DMS 273 treated with DMSO at 0.1 percent for 48 hours (cell line): ENCODE measurements at regions not wholly inside any gene's neighbourhood (a gene's known extent, or its start where the extent isn't known, plus 50 kb on each side); places are given as distances from the start of the nearest gene placed in this dataset.
"Not testable (repeated sequence)": the region's sequence is repeated elsewhere in the genome, so short reads cannot be mapped to it uniquely, and the experiment has no call there.

ENCODE experiments used
- DNase-seq: peaks from one replicate; lab custom pipeline; 2025; lab: John Stamatoyannopoulos, UW

- no peak for DNase-seq
Observed at GRCh38 chr5:86407711-86408110, 210.0 kb upstream of the COX7C start.

- DNase-seq, result no peak
Observed at GRCh38 chr5:86411596-86411995, 206.1 kb upstream of the COX7C start.

GRCh38 chr5:86427158-86427557 lies 190.6 kb upstream of the COX7C start:
- DNase-seq, result no peak

GRCh38 chr5:86439593-86440110 lies 178.1 kb upstream of the COX7C start:
- DNase-seq, result no peak

- no peak for DNase-seq
Observed at GRCh38 chr5:86442036-86442745, 175.6 kb upstream of the COX7C start.

- DNase-seq, result no peak
Observed at GRCh38 chr5:86447362-86447761, 170.4 kb upstream of the COX7C start.

GRCh38 chr5:86452251-86452650 lies 165.5 kb upstream of the COX7C start:
- no peak for DNase-seq

- no peak for DNase-seq
Observed at GRCh38 chr5:86460519-86460918, 157.2 kb upstream of the COX7C start.

- DNase-seq, result no peak
Observed at GRCh38 chr5:86461169-86461956, 156.4 kb upstream of the COX7C start.

- DNase-seq, result no peak
Observed at GRCh38 chr5:86463339-86463738, 154.4 kb upstream of the COX7C start.

GRCh38 chr5:86465052-86465838 lies 152.5 kb upstream of the COX7C start:
- DNase-seq, result no peak

- DNase-seq, result not testable (repeated sequence)
Observed at GRCh38 chr5:86466721-86467120, 151.0 kb upstream of the COX7C start.

- no peak for DNase-seq
Observed at GRCh38 chr5:86482008-86482407, 135.7 kb upstream of the COX7C start.

GRCh38 chr5:86493777-86494176 lies 124.0 kb upstream of the COX7C start:
- DNase-seq, result no peak

GRCh38 chr5:86500947-86501346 lies 116.8 kb upstream of the COX7C start:
- DNase-seq, result no peak

GRCh38 chr5:86507574-86507973 lies 110.2 kb upstream of the COX7C start:
- DNase-seq, result no peak

- DNase-seq, result not testable (repeated sequence)
Observed at GRCh38 chr5:86510330-86510915, 107.3 kb upstream of the COX7C start.

- DNase-seq, result no peak
Observed at GRCh38 chr5:86523718-86524117, 94.0 kb upstream of the COX7C start.

- DNase-seq, result no peak
Observed at GRCh38 chr5:86525622-86526021, 92.1 kb upstream of the COX7C start.

- no peak for DNase-seq
Observed at GRCh38 chr5:86526811-86527348, 90.9 kb upstream of the COX7C start.

GRCh38 chr5:86532429-86532828 lies 85.3 kb upstream of the COX7C start:
- no peak for DNase-seq

- DNase-seq, result no peak
Observed at GRCh38 chr5:86536396-86536795, 81.3 kb upstream of the COX7C start.
